Osteocyte (in vitro differentiated cells): ENCODE measurements at regions not wholly inside any gene's neighbourhood (a gene's known extent, or its start where the extent isn't known, plus 50 kb on each side); places are given as distances from the start of the nearest gene placed in this dataset.

Experiments
- DNase-seq: peaks from one replicate; pipeline ENCODE4 v3.0.0; 2021; ENCODE audit warnings: mixed read lengths; ENCODE audit not compliant: unreplicated experiment; ENCODE audit errors: extremely low spot score
- H3K27ac Mint-ChIP-seq: one replicate; pipeline ENCODE4 v1.8.0; 2021; ENCODE audit warnings: mild to moderate bottlenecking, mixed read lengths; ENCODE audit not compliant: unreplicated experiment
- H3K27me3 Mint-ChIP-seq: one replicate; pipeline ENCODE4 v1.8.0; 2021; ENCODE audit warnings: mixed read lengths; ENCODE audit not compliant: unreplicated experiment
- H3K36me3 Mint-ChIP-seq: one replicate; pipeline ENCODE4 v1.8.0; 2021; ENCODE audit warnings: mixed read lengths; ENCODE audit not compliant: unreplicated experiment
- H3K4me1 Mint-ChIP-seq: one replicate; pipeline ENCODE4 v1.8.0; 2021; ENCODE audit warnings: mixed read lengths; ENCODE audit not compliant: unreplicated experiment
- H3K4me3 Mint-ChIP-seq: one replicate; pipeline ENCODE4 v1.8.0; 2021; ENCODE audit warnings: mild to moderate bottlenecking, moderate library complexity, mixed read lengths; ENCODE audit not compliant: unreplicated experiment
- H3K9me3 Mint-ChIP-seq: one replicate; pipeline ENCODE4 v1.8.0; 2021; ENCODE audit warnings: mixed read lengths; ENCODE audit not compliant: unreplicated experiment
- TF ChIP-seq, protein P1 (sequence below): fragments of 200-600 bp; sonication (generic); IDR thresholded peaks from 2 replicates; pipeline ENCODE4 v1.5.0; 2021; ENCODE audit warnings: antibody characterized with exemption, mild to moderate bottlenecking, moderate library complexity

DNA sequence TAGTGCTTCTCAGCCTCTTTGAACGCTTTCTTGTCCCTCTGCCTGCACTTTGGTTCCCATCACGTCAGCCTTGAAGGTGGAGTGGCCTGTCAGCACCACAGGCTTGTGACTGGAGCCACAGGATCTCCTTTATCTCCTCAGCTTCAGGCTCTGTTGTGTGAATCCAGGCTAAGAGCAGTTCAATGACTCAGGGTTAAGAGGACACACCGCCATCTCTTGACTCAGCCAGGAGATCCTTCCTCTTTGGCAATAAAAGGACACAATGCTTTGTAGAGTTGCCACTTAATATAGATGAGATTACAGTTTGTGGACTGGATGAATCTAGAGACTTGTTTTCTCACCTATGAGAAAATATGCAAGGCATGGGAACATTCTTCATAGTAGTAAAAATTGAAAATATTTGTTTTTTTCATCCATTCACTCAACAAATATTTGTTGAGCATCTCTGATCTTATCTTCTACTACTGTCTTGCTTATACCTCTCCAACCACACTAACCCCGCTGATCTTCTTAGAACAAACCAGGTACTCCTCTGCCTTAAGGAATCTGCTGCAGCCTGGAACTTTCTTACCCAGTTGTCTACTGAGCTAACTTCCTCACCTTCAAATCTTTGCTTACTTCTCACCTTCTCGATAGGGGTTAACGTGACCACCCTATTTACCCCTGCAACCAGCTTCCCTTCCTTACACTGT is 62.3 kb downstream of the UCHL1 start:
- Mint-ChIP-seq H3K27me3 (peaks cover 20% of the 10 kb centered on the region), H3K9me3 (no peaks in the 10 kb centered on the region), H3K36me3 (no peaks in the 10 kb centered on the region), H3K4me1 (no peaks in the 10 kb centered on the region), H3K4me3 (no peak overlapping the region), H3K27ac (no peak overlapping the region)
- DNase-seq: no peak
- TF ChIP-seq, protein P1, sequence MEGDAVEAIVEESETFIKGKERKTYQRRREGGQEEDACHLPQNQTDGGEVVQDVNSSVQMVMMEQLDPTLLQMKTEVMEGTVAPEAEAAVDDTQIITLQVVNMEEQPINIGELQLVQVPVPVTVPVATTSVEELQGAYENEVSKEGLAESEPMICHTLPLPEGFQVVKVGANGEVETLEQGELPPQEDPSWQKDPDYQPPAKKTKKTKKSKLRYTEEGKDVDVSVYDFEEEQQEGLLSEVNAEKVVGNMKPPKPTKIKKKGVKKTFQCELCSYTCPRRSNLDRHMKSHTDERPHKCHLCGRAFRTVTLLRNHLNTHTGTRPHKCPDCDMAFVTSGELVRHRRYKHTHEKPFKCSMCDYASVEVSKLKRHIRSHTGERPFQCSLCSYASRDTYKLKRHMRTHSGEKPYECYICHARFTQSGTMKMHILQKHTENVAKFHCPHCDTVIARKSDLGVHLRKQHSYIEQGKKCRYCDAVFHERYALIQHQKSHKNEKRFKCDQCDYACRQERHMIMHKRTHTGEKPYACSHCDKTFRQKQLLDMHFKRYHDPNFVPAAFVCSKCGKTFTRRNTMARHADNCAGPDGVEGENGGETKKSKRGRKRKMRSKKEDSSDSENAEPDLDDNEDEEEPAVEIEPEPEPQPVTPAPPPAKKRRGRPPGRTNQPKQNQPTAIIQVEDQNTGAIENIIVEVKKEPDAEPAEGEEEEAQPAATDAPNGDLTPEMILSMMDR: no peak

DNA sequence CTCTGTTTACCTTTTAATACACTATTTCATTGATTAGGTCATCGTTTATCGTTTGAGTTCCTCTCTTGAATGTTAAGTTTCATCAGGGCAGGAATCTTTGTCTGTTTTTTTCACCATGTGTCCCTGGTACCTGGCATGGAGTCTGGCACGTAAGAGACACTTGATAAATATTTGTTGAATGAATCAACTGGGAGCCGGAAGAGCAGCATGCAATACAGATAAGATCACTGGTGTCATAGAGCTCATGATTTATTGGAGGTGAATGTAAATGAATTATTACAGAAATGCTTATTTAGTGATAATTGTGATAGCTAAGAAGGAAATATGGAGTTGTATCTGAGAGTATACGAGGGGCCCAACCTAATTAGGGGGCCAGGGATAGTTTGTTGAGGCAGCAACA is 62.8 kb downstream of the UCHL1 start:
- Mint-ChIP-seq H3K4me1 (no peaks in the 10 kb centered on the region), H3K4me3 (no peak overlapping the region), H3K9me3 (no peaks in the 10 kb centered on the region), H3K27me3 (peaks cover 20% of the 10 kb centered on the region), H3K36me3 (no peaks in the 10 kb centered on the region), H3K27ac (no peak overlapping the region)
- TF ChIP-seq, protein P1: no peak
- no peak for DNase-seq

DNA sequence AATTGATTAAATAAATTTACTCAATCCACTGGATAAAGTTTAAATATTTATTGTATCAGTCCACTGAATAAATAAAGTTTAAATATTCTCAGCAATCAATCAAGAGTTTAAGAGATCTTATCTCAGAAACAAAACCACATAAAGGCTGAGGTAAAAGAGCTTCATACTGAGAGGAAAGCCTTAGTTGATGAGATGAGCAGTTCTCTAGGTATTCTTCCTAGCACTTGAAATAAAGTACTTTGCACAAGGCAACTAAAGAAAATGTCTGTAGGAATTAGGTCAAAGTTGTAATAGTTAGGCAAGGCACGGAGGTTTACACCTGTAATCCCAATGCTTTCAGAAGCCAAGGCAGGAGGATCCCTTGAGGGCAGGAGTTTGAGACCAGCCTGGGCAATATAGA is 63.5 kb downstream of the UCHL1 start:
- H3K9me3 Mint-ChIP-seq: no peaks in the 10 kb centered on the region
- no peaks in the 10 kb centered on the region for H3K4me1 Mint-ChIP-seq
- no peak overlapping the region for H3K27ac Mint-ChIP-seq
- TF ChIP-seq, protein P1: no peak
- H3K4me3 Mint-ChIP-seq: no peak overlapping the region
- no peaks in the 10 kb centered on the region for H3K36me3 Mint-ChIP-seq
- no peak for DNase-seq
- peaks cover 20% of the 10 kb centered on the region for H3K27me3 Mint-ChIP-seq

DNA sequence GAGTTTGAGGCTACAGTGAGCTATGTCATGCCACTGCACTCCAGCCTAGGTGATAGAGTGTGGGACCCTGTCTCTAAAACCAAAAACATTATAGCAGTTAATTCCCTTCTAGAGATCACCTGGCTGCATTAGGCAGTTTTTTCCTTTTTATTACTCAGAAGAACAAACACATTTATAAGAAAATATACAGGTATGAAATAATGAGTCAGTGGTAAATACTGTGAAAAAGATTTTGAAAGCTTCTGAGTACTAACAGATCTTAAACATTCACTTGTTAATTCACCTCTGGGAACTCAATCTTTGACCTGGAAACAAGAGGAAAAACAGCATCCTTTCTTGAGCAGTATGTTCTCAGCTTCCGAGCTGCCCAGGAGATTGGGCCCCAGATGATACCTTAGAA is 64.1 kb downstream of the UCHL1 start:
- H3K27me3 Mint-ChIP-seq: peaks cover 20% of the 10 kb centered on the region
- no peaks in the 10 kb centered on the region for H3K36me3 Mint-ChIP-seq
- no peak overlapping the region for H3K27ac Mint-ChIP-seq
- H3K4me1 Mint-ChIP-seq: no peaks in the 10 kb centered on the region
- H3K4me3 Mint-ChIP-seq: no peak overlapping the region
- TF ChIP-seq, protein P1: no peak
- H3K9me3 Mint-ChIP-seq: no peaks in the 10 kb centered on the region
- no peak for DNase-seq

DNA sequence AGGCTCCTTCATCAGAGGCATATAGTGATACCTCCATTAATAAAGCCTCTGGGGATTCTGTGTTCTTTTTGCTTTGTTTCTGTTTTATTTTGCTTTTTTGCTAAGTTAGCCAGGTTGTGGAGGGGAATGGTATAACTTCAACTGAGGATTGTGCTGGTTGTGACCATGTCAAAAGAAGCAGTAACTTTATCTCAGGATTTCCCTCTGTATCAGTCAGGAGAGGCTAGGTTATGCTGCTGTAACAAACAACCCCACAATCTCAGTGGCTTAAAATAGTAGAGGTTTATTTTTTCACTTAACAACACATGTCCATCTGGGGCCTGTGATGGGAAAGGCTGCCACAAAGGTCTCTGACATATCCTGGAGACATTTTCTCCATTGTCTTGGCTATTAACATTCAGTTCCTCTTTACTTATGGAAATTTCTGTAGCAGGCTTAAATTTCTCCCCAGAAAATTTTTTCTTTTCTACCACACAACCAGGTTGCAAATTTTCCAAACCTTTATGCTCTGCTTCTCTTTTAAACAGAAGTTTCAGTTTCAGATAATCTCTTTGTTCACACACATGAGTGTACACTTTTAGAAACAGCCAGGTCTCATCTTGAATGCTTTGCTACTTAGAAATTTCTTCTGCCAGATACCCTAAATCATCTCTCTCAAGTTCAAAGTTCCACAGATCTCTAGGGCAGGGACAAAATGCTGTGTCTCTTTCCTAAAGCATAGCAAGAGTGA is 64.7 kb downstream of the UCHL1 start:
- Mint-ChIP-seq H3K27me3 (peaks cover 20% of the 10 kb centered on the region), H3K27ac (no peak overlapping the region), H3K4me1 (no peaks in the 10 kb centered on the region), H3K9me3 (no peaks in the 10 kb centered on the region), H3K4me3 (no peak overlapping the region), H3K36me3 (no peaks in the 10 kb centered on the region)
- TF ChIP-seq, protein P1: no peak
- DNase-seq: no peak
